Lung (tissue), 11 donors: ENCODE measurements at regions not wholly inside any gene's neighbourhood (a gene's known extent, or its start where the extent isn't known, plus 50 kb on each side); places are given as distances from the start of the nearest gene placed in this dataset.
"Not testable (repeated sequence)": the region's sequence is repeated elsewhere in the genome, so short reads cannot be mapped to it uniquely, and the experiment has no call there.

ENCODE experiments used
- ATAC-seq: fragments of 200-7000 bp; cut with Tn5 transposase; one replicate; pipeline ENCODE4 v1.9.1; 2020; ENCODE audit warnings: moderate number of reproducible peaks; ENCODE audit not compliant: insufficient read depth, low FRiP score
- DNase-seq, 3 donors: peaks; one replicate each; pipeline ENCODE4 v3.0.0-alpha.2; 2013 to 2017
- H3K27ac ChIP-seq, 2 donors: one replicate each; pipeline ENCODE4 v1.5.1; 2013; ENCODE audit warnings: mild to moderate bottlenecking in 2 of 2, moderate library complexity in 2 of 2, control low read depth in 1 of 2, inconsistent platforms in 1 of 2, low read depth in 1 of 2, low read length in 1 of 2
- H3K27me3 ChIP-seq, 3 donors: one replicate each; pipeline ENCODE4 v1.5.1; 2013; ENCODE audit warnings: low read length in 2 of 3; ENCODE audit not compliant: control insufficient read depth in 3 of 3, insufficient read depth in 3 of 3
- H3K36me3 ChIP-seq, 4 donors: one replicate each; pipeline ENCODE4 v1.5.1; 2013; ENCODE audit warnings: low read length in 4 of 4, mild to moderate bottlenecking in 1 of 4, moderate library complexity in 1 of 4; ENCODE audit not compliant: control insufficient read depth in 4 of 4, insufficient read depth in 4 of 4
- H3K4me1 ChIP-seq, 5 donors: one replicate each; pipeline ENCODE4 v1.5.1; 2013; ENCODE audit warnings: low read length in 5 of 5, mild to moderate bottlenecking in 2 of 5, moderate library complexity in 1 of 5; ENCODE audit not compliant: control insufficient read depth in 5 of 5, insufficient read depth in 5 of 5
- H3K4me3 ChIP-seq: one replicate; pipeline ENCODE4 v1.5.1; 2013; ENCODE audit warnings: mild to moderate bottlenecking, control low read depth, moderate library complexity
- H3K9ac ChIP-seq, 2 donors: one replicate each; pipeline ENCODE4 v1.5.1; 2013; ENCODE audit warnings: low read length in 2 of 2, control low read depth in 1 of 2; ENCODE audit not compliant: insufficient read depth in 1 of 2
- H3K9me3 ChIP-seq, 4 donors: one replicate each; pipeline ENCODE4 v1.5.1; 2013; ENCODE audit warnings: low read length in 3 of 4, mild to moderate bottlenecking in 1 of 4, moderate library complexity in 1 of 4; ENCODE audit not compliant: control insufficient read depth in 4 of 4, insufficient read depth in 3 of 4
- CTCF ChIP-seq: IDR thresholded peaks from 2 replicates; pipeline ENCODE4 v1.5.1; 2012; ENCODE audit warnings: mild to moderate bottlenecking; ENCODE audit errors: control extremely low read depth, extremely low read depth
- WGBS, 2 donors: extraction: QIAGEN DNeasy Blood & Tissue Kit; methylation state at CpG; one replicate each; pipeline ENCODE4 v1.1.7; 2013; 5-methylcytosine and 5-hydroxymethylcytosine counted together
- donor health status: control.
- donor health status: control.
- donor health status: Bipolar disorder and iron deficiency.
- donor health status: healthy.
- donor health status: DM: yes; HTN: yes; CAD: no.

- peaks cover 0 to 2% (median 0%) of the 10 kb centered on the region in 4 donors for H3K9me3 ChIP-seq
- TF ChIP-seq CTCF = no peak
- no peaks in the 10 kb centered on the region for H3K4me1 ChIP-seq
- 62 to 74% methylated on average over 4 of the region's 4 CpGs for WGBS, 2 donors
- no peak for DNase-seq
- no peak for ATAC-seq
- H3K4me3 ChIP-seq = no peak overlapping the region
- H3K27me3 ChIP-seq = no peaks in the 10 kb centered on the region
- H3K36me3 ChIP-seq = no peaks in the 10 kb centered on the region
- H3K9ac ChIP-seq = no peak overlapping the region
- H3K27ac ChIP-seq = no peak overlapping the region
Measured at GRCh38 chr9:3648722-3649246, 123.0 kb upstream of the RFX3 start.

- DNase-seq = no peak
- 91% methylated on average over 6 of the region's 6 CpGs for WGBS, 2 donors
- Histone ChIP-seq H3K4me1 (no peaks in the 10 kb centered on the region), H3K36me3 (no peaks in the 10 kb centered on the region), H3K9ac (no peak overlapping the region), H3K27me3 (no peaks in the 10 kb centered on the region), H3K4me3 (no peak overlapping the region), H3K9me3 (peaks cover 0 to 2% (median 0%) of the 10 kb centered on the region in 4 donors), H3K27ac (no peak overlapping the region)
- no peak for TF ChIP-seq CTCF
- no peak for ATAC-seq
Measured at GRCh38 chr9:3648266-3648665, 122.5 kb upstream of the RFX3 start.

- H3K9me3 ChIP-seq = peaks cover 0 to 2% (median 0%) of the 10 kb centered on the region in 4 donors
- H3K36me3 ChIP-seq = no peaks in the 10 kb centered on the region
- 52 to 57% methylated on average over 1 of the region's 1 CpG for WGBS, 2 donors
- no peak overlapping the region for H3K27ac ChIP-seq
- DNase-seq (no peak), ATAC-seq (no peak)
- TF ChIP-seq CTCF = no peak
- H3K4me1 ChIP-seq = no peaks in the 10 kb centered on the region
- H3K4me3 ChIP-seq = no peak overlapping the region
- H3K9ac ChIP-seq = no peak overlapping the region
- no peaks in the 10 kb centered on the region for H3K27me3 ChIP-seq
Measured at GRCh38 chr9:3647652-3648051, 121.9 kb upstream of the RFX3 start.

- Histone ChIP-seq H3K27me3 (no peaks in the 10 kb centered on the region), H3K9me3 (peaks cover 0 to 2% (median 0%) of the 10 kb centered on the region in 4 donors), H3K9ac (no peak overlapping the region), H3K36me3 (no peaks in the 10 kb centered on the region), H3K4me1 (no peaks in the 10 kb centered on the region), H3K4me3 (no peak overlapping the region), H3K27ac (no peak overlapping the region)
- DNase-seq (peak in 2 of 3 donors; percentile 24 to 66), ATAC-seq (no peak)
- no peak for TF ChIP-seq CTCF
- 89 to 95% methylated on average over 1 of the region's 1 CpG for WGBS, 2 donors
Measured at GRCh38 chr9:3646226-3646625, 120.4 kb upstream of the RFX3 start.

GRCh38 chr9:3642075-3642474 lies 116.3 kb upstream of the RFX3 start:
- H3K9ac ChIP-seq, H3K36me3 ChIP-seq, H3K27ac ChIP-seq, ATAC-seq, H3K4me1 ChIP-seq, H3K27me3 ChIP-seq, DNase-seq, H3K4me3 ChIP-seq, H3K9me3 ChIP-seq: not testable (repeated sequence)
- WGBS, 2 donors = 94 to 98% methylated on average over 6 of the region's 6 CpGs
